CD4-positive, alpha-beta T cell treated with Interleukin-12 subunit alpha and Interleukin-12 subunit beta, for 1 hour (primary cell): ENCODE measurements at regions not wholly inside any gene's neighbourhood (a gene's known extent, or its start where the extent isn't known, plus 50 kb on each side); places are given as distances from the start of the nearest gene placed in this dataset.
A peak's percentile ranks its signal among the peaks of the same experiment; 100 is the strongest.

Experiments
- DNase-seq: peaks from one replicate; pipeline ENCODE4 v3.0.0-alpha.2; 2020

DNA sequence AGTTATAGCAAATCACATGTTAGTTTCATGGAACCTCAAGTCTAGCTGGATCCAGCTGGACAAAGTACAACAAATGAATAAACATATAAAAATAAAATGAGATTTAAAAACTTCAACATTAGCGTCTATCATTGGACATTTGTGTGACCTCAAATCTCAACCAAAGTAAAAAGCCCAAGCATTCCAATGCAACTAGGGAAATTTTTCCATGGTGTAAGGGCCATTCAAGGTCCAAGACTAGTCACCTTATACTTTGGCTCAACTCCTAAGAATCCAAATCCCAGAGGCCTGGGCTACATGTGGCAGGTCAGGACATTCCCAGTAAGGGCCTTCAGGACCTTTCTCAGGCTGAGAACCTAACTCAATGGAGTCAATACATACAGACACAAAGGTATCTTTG is 137.4 kb upstream of the DMAC1 start:
- no peak for DNase-seq

DNA sequence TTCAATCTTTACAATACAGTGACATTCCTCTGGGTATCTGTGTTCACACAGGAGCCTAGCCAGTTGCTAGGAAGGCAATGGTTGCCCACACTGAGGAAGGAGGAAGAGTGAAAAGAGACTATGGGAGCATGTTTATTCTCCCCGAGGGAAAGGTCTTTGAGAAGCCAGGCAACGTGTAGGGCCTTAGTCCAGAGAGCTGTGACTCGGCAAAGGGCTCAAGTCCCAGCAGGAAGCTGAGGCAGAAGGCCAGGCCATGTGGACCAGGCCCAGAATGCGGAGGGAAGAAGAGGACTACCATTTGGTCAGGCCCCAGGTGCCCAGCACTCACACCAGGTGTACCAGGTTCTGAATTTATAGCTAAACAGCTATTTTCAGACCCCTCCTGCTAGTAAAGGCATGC is 136.6 kb upstream of the DMAC1 start:
- DNase-seq = no peak

DNA sequence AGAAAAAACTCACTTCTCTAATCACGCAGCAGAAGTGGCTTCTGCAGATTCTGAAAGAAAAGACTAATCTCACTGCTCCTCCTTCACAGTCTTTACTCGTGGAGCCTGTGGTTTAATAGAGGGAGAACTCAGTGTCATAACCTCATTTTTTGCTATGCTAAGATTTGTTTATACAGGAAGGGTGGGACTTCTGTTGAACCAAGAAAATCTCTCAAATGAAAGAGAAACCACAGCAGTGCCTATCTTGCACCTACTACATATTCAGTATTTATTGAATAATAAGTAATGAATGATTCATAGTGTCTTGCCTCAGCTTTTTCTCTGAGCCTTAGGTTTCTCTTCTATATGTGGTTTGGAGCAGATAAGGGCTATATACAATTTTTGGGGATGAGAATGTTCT is 136.1 kb upstream of the DMAC1 start:
- DNase-seq = peak; percentile 59

DNA sequence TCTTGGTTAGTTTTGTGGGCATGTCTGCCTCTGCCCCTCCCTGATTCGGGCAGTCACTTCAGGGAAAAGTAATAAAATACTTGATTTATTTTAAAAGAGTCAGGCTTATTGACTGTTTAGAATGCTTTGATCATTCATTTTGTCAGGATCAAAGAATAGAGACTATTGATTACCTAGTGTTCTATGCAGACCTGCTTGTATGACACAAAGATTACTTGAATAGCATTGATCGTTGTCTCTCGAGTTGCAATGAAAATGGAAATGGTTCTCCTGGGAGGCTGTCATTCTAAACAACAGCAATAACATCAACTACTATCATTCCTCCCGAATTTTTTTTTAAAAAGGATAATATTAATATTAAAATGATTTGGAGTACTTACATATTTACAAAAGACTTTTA is 133.2 kb upstream of the DMAC1 start:
- no peak for DNase-seq

DNA sequence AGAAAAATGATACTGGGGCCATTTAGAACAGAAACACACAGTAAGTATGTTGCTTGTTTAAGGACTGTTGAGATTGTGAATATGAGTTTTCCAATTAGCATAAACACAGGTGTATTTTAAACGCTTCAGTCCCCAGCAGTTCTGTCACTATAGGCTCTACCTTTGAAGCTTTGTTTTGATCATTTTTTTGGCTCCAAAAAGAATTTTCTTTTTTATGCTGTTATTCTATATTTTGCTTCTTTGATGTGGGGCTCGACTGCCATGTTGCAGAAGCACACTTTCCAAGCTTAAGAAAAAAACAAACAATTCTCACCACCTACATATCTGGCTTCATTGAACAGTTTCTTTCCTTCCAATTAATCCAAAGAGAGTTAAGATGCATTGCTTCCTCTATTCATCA is 131.0 kb upstream of the DMAC1 start:
- DNase-seq = no peak

DNA sequence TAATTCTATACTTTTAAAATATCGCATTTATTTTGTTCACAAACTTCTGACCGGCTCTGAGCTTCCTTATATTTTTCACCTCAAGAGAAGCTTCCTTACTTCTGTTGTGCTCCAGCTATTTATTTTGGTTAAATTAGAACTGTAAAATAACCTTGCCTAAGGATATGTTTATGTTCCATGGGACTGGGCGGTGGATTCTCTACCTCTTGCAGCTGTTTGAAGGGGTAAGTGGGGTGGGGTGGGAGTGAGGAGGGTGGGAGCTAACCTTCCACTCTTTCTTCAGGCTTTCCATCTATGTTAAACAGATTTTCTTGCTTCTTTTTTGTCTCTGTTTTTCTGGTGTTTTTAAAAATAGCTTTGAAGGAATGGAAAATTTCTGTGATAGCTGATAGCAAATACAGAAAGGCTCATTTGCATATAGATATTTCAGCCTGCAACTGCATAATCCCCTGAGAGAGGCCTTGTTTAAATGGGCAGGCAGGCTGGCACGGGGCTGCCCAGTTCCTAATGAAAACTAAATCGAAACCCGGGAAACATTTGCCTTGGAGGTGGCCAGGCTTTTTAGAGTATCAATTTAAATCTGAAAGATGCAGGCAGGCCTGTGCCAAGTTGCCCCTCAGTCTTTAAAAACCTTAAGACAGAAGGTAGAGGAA is 122.1 kb upstream of the DMAC1 start:
- no peak for DNase-seq

DNA sequence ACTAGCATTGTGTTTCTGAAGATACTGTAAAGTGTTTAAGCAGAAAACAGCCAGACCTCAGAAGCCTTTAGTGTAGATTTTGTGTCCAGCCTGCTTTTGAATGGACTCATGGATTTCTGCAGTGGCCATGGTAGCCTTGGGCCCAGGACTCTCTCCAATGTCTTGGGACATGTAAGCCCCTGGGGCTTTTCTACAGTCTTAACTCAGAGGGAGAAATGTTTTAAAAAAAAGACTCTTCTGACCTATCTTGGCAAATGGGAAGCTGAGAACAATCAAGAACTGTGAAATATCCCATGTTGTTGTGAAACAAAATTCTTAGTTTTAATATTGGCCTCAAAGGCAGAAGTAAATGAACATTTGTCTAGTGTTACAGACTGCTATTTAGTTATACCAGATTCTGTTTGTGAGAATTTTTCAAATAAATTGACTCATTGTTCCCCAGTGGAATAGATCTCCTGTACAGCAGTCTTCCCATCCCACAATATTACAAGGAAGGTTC is 112.5 kb upstream of the DMAC1 start:
- no peak for DNase-seq

DNA sequence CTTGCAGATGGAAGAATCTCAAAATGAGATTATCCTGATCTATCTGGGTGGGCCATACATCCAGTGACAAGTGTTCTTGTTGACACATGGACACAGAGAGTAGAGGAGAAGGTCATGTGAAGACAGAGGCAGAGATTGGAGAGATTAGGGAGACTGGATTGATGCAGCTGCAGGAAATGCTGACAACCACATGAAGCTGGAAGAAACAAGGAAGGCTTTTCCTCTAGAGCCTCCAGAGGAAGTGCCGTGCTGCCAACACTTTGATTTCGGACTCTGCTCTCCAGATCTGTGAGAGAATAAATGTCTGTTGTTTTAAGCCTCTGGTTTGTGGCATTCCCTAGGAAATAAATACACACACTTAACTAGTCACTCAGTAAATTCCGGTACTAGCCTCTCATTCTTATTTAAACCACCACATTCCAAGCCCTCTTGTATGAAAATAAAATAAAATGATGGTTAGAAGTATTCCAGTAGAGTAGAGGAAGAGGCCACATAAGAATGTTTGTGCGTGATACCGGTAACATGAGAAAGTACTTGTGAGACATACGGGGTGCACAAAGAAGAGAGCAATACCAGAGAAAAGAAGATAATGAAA is 110.9 kb upstream of the DMAC1 start:
- DNase-seq = no peak

DNA sequence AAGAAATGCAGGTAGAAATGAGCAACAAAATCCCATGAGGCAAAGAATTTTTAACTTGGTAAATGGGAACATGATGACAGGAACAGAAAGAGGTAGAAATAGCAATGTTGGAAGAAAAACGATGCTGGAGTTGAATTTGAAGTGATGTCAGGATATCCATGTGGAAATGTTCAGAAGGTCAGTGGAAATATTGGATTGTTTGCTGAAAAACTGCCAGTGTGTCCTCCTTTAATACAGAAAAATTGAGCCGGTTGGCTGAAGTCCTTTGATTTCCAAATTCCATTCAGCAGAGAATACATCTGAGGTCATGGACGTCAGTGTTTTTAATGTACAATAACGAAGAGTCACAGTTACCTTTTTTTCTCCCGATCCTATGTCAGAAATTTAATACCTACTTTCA is 110.0 kb upstream of the DMAC1 start:
- no peak for DNase-seq

DNA sequence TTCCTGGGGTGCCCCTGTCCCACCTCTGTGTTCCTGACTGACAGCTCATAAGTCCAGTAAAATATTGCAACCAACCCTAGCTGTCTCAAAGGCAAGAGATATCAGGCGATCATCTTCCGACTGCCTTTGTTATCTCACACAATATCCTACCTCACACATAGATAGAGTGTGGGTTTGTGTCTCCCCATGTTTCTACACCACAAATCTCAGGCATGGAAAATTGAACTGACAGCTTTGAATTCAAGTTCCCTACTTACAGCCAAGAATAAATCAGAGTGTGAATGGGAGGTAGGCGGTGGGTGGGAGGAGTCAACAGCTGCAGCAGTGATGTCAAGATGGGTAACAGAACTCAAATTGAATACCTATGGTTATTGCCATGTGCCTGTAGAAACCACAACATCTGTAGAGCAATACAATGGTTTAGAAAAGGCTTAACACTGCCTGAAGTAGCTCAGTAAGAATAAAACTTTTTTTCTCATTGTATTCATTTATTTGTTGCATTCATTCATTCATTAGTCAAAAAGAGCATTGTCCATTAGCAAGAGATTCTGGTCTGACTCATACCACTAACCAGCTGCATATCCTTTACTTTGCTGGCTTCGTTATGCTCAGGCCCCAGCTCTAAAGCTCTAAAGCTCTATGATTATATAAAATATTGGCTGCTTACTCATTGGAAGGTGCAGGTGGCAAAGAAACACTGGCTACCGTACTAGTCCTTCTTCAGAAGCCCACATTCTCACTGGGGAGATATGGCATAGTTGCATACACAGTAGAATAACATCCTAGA is 108.2 kb upstream of the DMAC1 start:
- no peak for DNase-seq

DNA sequence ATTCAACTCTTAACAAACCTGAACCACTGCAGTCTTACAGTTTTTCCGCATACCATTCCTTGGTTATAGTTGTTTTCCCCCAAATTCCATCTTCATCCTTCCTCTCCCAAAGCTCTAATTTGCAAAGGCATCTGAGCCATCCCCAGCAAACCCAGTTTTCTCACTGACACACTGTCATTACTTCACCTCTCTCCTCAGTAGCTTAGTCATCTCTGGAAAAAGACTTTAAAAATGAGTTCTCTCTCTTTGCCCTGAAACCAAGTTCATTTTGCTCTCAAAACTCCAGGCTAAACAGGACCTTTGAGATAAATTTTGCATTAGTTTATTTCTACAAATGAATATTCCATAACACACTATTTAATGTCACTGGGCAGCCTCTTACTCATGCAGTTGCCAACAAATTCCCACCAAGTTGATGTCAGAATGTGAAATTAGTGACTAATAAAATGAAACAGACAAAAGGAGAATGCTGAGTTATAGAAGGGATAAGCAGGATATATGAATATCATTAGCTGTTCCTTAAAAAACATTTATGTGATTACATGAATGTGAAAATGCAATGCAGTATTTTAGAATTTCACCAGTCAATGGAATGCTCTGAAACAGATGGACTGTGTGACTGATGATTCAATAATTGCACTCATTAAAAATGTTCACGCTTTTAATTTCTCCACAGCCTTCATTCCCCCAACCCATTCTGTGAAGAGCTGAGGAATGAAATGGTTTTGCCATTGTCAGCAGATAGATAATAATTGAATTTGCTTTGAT is 107.4 kb upstream of the DMAC1 start:
- no peak for DNase-seq

DNA sequence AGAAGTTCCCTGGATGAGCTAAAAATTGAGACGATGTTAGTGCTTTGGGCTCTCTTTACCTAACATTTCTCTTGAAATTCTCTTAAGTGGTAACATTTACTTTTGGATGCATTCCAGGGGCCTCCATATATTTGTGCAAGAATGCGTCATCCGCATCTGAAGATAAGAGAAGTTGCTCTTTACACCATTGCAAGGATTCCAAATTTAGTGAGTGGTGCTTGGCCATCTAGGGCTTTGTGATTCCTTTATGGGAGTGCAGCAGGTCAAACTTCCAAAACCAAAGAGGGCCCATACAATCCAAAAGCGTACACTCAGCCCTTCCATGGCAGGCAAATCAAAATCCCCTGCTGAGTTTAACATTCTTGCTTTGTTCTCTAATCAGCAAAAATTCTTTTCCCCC is 102.0 kb upstream of the DMAC1 start:
- no peak for DNase-seq

DNA sequence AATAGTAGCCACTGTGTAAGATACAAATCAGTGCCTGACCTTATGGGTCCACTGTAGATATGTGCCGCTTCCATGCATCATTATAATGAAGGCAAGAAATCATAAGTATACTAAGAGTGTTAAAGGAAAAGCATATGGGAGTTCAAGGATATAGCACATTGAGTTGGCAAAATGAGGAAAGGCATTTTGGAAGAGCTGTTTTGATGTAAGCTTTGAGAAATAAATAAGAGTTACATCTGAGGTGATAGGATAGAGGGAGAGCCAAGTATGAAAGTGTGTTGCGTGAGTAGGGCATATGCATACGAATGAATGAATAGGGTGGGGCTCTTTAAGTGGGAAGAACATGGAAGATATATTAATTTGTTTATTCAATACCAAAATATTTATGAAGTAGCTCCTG is 101.0 kb upstream of the DMAC1 start:
- no peak for DNase-seq

DNA sequence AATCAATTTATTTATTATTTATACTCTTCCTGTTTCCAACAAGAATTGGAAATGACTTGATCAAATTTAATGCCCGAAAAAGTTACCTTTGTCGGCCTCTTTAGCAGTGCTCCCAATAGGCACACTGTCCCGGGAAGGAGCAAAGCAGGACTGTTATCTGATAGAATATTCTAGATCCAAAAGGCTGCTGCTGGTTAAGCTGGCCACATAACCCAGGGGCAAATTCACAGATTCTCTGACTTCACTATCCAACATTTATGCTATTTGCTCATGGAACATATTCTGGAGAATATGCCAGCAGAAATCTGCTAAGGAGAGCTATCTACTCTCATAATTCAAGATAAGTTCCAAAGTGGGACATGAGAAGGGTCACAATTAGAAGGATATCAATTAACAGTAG is 100.2 kb upstream of the DMAC1 start:
- DNase-seq = no peak

DNA sequence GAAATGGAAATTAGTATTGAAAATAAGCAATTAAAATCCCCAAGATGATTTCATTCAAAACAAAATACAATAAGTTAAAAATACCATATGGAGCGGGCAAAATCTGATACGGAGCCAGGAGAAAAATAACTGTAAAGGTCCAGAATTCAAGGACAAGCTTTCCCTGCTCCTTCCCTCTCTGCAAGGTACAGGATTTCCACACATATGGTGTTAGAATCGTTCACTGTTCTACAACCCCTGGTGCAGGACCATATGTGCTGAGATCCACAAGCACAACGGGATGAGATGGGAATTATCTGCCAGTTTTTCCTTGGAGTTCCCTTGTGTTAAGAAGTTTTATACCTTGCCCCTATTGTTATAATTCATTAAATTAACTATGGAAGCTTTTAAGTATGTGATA is 94.7 kb upstream of the DMAC1 start:
- DNase-seq = no peak

DNA sequence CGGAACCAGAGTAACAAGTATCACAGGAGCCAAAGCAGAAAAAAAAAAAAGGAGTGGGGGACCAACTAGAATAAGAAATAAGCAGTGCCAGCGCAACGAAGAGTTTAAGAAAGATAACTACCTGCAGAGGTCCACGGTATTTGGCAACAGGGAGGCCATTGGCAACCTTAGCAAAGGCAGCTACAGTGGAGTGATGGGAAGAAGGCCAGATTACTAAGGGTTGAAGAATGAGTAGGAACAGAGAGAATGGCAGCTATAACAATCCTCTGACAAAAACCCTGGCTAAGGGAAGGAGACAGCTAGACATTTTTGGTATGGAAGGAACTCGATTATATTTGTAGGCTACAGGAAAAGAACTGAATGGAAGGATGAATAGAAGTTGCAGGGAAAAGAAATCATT is 93.4 kb upstream of the DMAC1 start:
- DNase-seq = no peak

DNA sequence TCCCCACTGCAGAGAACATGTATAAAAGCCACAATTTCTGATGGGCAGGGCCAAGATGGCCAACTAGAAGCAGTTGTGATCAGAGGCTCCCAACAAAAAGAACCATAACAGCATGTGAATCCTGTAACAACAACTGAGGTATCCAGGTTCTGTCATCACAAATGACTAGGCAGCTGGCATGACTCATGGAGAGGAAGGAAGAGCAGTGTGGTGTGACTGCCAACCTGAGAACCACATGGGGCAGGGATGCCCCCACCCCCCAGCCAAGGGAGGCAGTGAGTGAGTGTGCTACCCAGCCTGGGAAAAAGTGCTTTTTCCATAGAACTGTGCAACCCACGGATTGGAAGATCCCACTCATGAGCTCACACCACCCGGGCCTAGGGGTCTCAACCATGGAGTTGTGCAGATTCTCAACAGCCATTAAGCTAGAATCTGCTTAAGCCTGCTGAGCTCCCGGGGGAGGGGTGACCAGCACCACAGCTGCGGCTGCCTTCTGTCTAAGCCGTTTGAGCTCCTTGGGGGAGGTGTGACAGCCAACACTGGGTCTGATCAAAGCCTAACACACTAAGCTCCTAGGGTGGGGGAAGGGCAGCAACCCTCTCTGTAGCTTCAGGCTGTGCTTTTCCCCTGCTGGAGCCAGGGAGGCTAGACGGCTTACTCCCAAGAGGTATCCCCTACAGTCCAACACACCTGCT is 80.1 kb upstream of the DMAC1 start:
- DNase-seq = peak; percentile 7

DNA sequence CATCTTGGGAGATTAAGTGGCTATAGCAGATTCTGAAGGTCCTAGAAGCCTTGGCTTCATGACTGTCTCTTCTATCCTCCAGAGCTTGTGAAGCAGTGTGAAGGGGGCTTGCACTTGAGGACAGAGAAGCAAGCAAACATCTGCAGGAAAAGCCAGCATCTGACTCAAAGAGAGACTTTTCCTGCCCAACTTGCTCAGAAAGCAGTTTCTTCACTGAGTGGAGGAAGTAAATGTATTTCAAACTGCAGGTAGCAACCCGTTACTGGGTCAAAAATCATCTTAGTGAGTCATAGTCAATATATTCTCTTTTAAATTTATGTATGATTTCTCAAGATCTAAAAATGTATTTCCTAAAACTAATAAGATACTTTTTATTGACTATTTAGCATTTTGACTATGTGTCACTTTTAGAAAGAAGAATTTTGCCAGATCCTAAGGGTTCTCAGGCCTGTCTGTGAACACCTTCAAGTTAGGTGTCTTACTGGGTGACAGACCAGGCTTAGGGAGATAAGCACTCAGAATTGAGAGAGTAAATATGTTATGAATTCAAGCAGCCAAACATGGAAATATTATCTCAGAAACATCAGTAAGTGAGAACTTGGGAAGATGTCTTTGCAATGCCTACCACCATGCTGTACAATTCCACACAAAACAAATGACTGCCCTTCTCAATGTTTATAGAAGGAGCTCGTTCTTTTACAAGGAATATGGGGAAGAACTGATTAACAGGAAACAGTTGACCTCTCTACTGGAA is 72.6 kb upstream of the DMAC1 start:
- DNase-seq = no peak

DNA sequence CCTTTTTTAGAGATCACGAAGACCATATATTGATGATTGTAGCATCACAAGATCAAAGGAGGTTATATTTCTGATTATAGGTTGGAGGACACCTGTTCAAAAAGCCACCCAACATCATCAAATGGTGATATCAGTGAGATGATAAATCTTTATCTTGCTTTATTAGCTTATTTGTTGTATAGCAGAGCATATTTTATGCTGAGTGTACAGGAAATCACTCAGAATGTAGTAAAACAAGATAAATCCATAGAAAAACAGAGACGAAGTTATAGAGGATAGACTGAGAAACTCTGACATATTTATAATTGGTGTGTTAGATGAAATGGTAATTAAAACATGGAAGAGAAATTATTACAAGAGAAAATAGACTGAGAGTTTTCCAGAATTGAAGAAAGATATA is 69.8 kb upstream of the DMAC1 start:
- DNase-seq = no peak

DNA sequence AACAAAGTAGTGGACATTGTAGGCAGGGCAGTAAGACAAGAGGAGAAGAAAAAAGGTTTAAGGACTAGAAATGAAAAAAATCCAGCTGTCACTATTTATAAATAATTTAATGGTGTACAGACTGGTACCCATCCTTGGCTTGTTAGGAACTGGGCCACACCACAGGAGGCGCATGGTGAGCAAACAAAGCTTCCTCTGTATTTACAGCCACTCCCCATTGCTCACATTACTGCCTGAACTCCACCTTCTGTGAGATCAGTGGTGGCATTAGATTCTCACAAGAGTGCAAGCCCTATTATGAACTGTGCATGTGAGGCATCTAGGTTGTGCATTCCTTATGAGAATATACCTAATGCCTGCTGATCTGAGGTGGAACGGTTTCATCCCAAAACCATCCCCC is 62.6 kb upstream of the DMAC1 start:
- no peak for DNase-seq

DNA sequence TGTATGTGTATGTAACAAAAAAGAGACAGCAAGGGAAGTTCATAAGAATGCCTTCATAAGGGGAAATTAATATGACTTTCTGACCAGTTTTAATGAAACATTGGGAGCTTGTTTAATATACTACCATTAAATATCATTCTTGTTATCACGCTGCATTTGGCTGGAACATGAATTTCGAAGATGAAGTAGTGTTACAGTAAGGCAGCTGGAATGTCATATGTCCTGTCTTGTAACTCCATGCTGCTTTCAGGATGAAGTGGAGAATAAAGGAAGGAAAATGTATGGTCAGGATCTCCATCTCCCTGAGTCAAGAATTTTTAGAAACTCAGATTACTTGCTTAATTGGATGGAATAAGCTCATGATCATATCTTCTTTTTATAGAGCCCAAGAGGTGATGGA is 61.5 kb upstream of the DMAC1 start:
- no peak for DNase-seq

DNA sequence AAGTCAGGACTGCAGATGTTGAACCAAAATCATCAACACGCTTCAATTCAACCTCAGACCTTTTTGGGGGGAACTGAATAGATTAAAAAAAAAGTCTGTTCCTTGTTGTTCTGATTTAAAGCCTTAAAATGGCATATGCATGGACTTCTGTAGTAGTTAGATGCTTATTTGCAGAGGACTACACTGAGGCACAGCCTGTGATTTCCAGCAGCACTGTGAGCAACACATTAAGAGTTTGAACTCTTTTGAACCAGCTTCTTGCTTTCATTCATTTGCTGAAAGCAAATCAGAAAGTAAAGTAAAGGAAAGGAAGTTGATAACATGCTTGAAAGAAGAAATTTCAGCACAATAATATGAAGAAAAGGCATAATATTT is 60.7 kb upstream of the DMAC1 start:
- DNase-seq = no peak
